ENCODE measurements at regions not wholly inside any gene's neighbourhood (a gene's known extent, or its start where the extent isn't known, plus 50 kb on each side); places are given as distances from the start of the nearest gene placed in this dataset.

GRCh38 chr2:138415985-138416384 is 85.6 kb upstream of the SPOPL start:
- TF ChIP-seq, protein P1, sequence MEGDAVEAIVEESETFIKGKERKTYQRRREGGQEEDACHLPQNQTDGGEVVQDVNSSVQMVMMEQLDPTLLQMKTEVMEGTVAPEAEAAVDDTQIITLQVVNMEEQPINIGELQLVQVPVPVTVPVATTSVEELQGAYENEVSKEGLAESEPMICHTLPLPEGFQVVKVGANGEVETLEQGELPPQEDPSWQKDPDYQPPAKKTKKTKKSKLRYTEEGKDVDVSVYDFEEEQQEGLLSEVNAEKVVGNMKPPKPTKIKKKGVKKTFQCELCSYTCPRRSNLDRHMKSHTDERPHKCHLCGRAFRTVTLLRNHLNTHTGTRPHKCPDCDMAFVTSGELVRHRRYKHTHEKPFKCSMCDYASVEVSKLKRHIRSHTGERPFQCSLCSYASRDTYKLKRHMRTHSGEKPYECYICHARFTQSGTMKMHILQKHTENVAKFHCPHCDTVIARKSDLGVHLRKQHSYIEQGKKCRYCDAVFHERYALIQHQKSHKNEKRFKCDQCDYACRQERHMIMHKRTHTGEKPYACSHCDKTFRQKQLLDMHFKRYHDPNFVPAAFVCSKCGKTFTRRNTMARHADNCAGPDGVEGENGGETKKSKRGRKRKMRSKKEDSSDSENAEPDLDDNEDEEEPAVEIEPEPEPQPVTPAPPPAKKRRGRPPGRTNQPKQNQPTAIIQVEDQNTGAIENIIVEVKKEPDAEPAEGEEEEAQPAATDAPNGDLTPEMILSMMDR (conservative IDR thresholded peaks at IDR 0.05; ENCODE audit: low read depth in 2 of 2), result no peak
- TF ChIP-seq EZH2 (IDR thresholded peaks at IDR 0.05; ENCODE audit: low read depth, unreplicated experiment) (no peak), POLR2AphosphoS5 (IDR thresholded peaks at IDR 0.05; ENCODE audit: low read depth) (no peak), EZH2phosphoT487 (IDR thresholded peaks at IDR 0.05; ENCODE audit: unreplicated experiment) (no peak), JUNB (IDR thresholded peaks at IDR 0.05; ENCODE audit: unreplicated experiment) (no peak), REST (IDR thresholded peaks at IDR 0.05; ENCODE audit: unreplicated experiment) (no peak), ZNF114 (CRISPR knock-in tag; IDR thresholded peaks at IDR 0.05) (no peak), STAT1 (IDR thresholded peaks at IDR 0.05; ENCODE audit: unreplicated experiment) (no peak), CREB1 (CRISPR knock-in tag; IDR thresholded peaks at IDR 0.05; ENCODE audit: low read depth) (no peak), ZNF331 (CRISPR knock-in tag; IDR thresholded peaks at IDR 0.05; ENCODE audit: low read depth) (no peak), ZNF462 (CRISPR knock-in tag; IDR thresholded peaks at IDR 0.05) (no peak)
- TF ChIP-seq, protein P2, sequence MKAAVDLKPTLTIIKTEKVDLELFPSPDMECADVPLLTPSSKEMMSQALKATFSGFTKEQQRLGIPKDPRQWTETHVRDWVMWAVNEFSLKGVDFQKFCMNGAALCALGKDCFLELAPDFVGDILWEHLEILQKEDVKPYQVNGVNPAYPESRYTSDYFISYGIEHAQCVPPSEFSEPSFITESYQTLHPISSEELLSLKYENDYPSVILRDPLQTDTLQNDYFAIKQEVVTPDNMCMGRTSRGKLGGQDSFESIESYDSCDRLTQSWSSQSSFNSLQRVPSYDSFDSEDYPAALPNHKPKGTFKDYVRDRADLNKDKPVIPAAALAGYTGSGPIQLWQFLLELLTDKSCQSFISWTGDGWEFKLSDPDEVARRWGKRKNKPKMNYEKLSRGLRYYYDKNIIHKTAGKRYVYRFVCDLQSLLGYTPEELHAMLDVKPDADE (IDR thresholded peaks at IDR 0.05), result no peak

Measured in GM23338 (cell line).